K562 (cell line): ENCODE measurements at regions not wholly inside any gene's neighbourhood (a gene's known extent, or its start where the extent isn't known, plus 50 kb on each side); places are given as distances from the start of the nearest gene placed in this dataset.

Source experiments
- ATAC-seq: fragments of 200-7000 bp; cut with Tn5 transposase; 3 replicates; pipeline ENCODE4 v1.9.1; 2020; ENCODE audit warnings: moderate library complexity
- BruUV-seq: library from RNA; stranded (reverse); fragments of 400-500 nt; replicated peaks from 2 replicates; lab custom pipeline; 2021; lab: Mats Ljungman, UMichigan
- CTCF ChIA-PET: fragments of 300-600 bp; formaldehyde crosslinking; extraction: SDS; loops from one replicate; lab custom pipeline; 2021; ENCODE audit warnings: low intra/inter-chr PET ratio; lab: Yijun Ruan, JAX
- POLR2A ChIA-PET: fragments of 300-600, 350-650 bp; sonication (Branson Sonifier 250); formaldehyde crosslinking; extraction: SDS; loops from one replicate; lab custom pipeline; 2021; ENCODE audit warnings: antibody characterized with exemption, inconsistent platforms; lab: Yijun Ruan, JAX
- DNase-seq, 4 experiments: peaks; one replicate each; pipeline versions ENCODE4 v3.0.0 to v3.0.0-alpha.2; 2011 to 2018; ENCODE audit warnings: low spot score in 3 of 4, mixed read lengths in 3 of 4; ENCODE audit errors: extremely low read depth in 1 of 4
- FAIRE-seq: peaks from 2 replicates; lab custom pipeline; 2011; peaks lifted over from hg19 to GRCh38; lab: Jason Lieb, UNC
- H2AFZ ChIP-seq: 2 replicates; pipeline ENCODE4 v1.6.0; 2011; ENCODE audit warnings: low read depth, low read length, control low read depth, inconsistent platforms
- H3K27ac ChIP-seq: fragments of 200-600 bp; 3 replicates; pipeline ENCODE4 v1.8.0; 2011; ENCODE audit warnings: low read depth, mild to moderate bottlenecking, control low read depth, inconsistent platforms, low read length, moderate library complexity, mixed read lengths; ENCODE audit errors: extremely low read depth
- H3K27me3 ChIP-seq, 2 experiments: fragments of 300-600 bp in 1 of 2; 2 replicates in 1 of 2; 3 replicates in 1 of 2; pipeline versions ENCODE4 v1.6.0 to v1.8.0; 2011; ENCODE audit warnings: inconsistent platforms in 2 of 2, low read length in 2 of 2, mild to moderate bottlenecking in 1 of 2, mixed read lengths in 1 of 2, moderate library complexity in 1 of 2; ENCODE audit not compliant: control insufficient read depth in 2 of 2, insufficient read depth in 2 of 2
- H3K36me3 ChIP-seq: fragments of 300-600 bp; 3 replicates; pipeline ENCODE4 v1.8.0; 2011; ENCODE audit warnings: mild to moderate bottlenecking, low read length, inconsistent platforms; ENCODE audit not compliant: control insufficient read depth, insufficient read depth
- H3K4me1 ChIP-seq, 2 experiments: fragments of 200-600 bp in 1 of 2; replicated peaks in 1 of 2; 2 replicates in 1 of 2; 3 replicates in 1 of 2; pipeline versions ENCODE4 v1.5.1 to v1.8.0; 2011; ENCODE audit warnings: inconsistent platforms in 2 of 2, low read length in 2 of 2, mild to moderate bottlenecking in 1 of 2, mixed read lengths in 1 of 2, moderate library complexity in 1 of 2; ENCODE audit not compliant: control insufficient read depth in 2 of 2, insufficient read depth in 2 of 2
- H3K4me2 ChIP-seq: 2 replicates; pipeline ENCODE4 v1.6.1; 2011; ENCODE audit warnings: low read length, control low read depth, inconsistent platforms, mixed read lengths; ENCODE audit not compliant: insufficient read depth
- H3K4me3 ChIP-seq: fragments of 200-600 bp; sonication (generic), shearing (Covaris generic); 2 replicates; pipeline ENCODE4 v1.5.1; 2016; ENCODE audit warnings: control low read depth, inconsistent platforms
- H3K79me2 ChIP-seq: fragments of 200-600 bp; 3 replicates; pipeline ENCODE4 v1.8.0; 2011; ENCODE audit warnings: low read length, inconsistent platforms; ENCODE audit not compliant: control insufficient read depth, insufficient read depth
- H3K9ac ChIP-seq, 2 experiments: 2 replicates each; pipeline versions ENCODE4 v1.6.0 to v1.6.1; 2011; ENCODE audit warnings: low read depth in 2 of 2, low read length in 2 of 2, control low read depth in 1 of 2, inconsistent platforms in 1 of 2, mild to moderate bottlenecking in 1 of 2, mixed read lengths in 1 of 2; ENCODE audit not compliant: insufficient read depth in 1 of 2
- H3K9me1 ChIP-seq: one replicate; pipeline ENCODE4 v1.6.0; 2011; ENCODE audit warnings: inconsistent platforms, mild to moderate bottlenecking, low read length, moderate library complexity; ENCODE audit not compliant: control insufficient read depth, insufficient read depth
- H3K9me3 ChIP-seq: replicated peaks from 2 replicates; pipeline ENCODE4 v1.5.1; 2011; ENCODE audit warnings: low read depth, low read length, inconsistent platforms; ENCODE audit not compliant: control insufficient read depth, insufficient read depth
- H4K20me1 ChIP-seq: replicated peaks from 2 replicates; pipeline ENCODE4 v1.6.1; 2011; ENCODE audit warnings: low read length, inconsistent platforms, mixed read lengths; ENCODE audit not compliant: control insufficient read depth, insufficient read depth
- HLTF ChIP-seq: fragments of 450-650 bp; IDR thresholded peaks from 2 replicates; pipeline ENCODE4 v1.6.1; 2016
- LEF1 ChIP-seq: fragments of 450-650 bp; IDR thresholded peaks from 2 replicates; pipeline ENCODE4 v1.6.1; 2016; ENCODE audit warnings: mild to moderate bottlenecking
- MTF1 ChIP-seq: fragments of 250-450 bp; sonication (Bioruptor Pico); IDR thresholded peaks from 2 replicates; pipeline ENCODE4 v1.9.0; 2021; ENCODE audit warnings: moderate library complexity, mild to moderate bottlenecking, inconsistent platforms, borderline replicate concordance
- RBBP5 ChIP-seq: fragments of 200-600 bp; sonication (generic); IDR thresholded peaks from 2 replicates; pipeline ENCODE4 v1.6.1; 2012; ENCODE audit warnings: borderline replicate concordance, mild to moderate bottlenecking, low read length, control low read depth, inconsistent platforms; ENCODE audit not compliant: insufficient read depth, poor library complexity, severe bottlenecking
- TCFL5 ChIP-seq: fragments of 250-450 bp; sonication (Bioruptor Pico); conservative IDR thresholded peaks from 2 replicates; pipeline ENCODE4 v1.6.1; 2021; ENCODE audit warnings: mild to moderate bottlenecking, moderate library complexity, matching md5 sums
- ZNF197 ChIP-seq: fragments of 200-800 bp; sonication (Bioruptor generic); IDR thresholded peaks from 2 replicates; pipeline ENCODE4 v1.6.1; 2016; ENCODE audit warnings: low read depth, missing genetic modification characterization, missing compliant biosample characterization
- WGBS: fragments of 100-300 bp; shearing (Covaris generic); methylation state at CpG from one replicate; pipeline ENCODE4 v1.1.6; 2016; ENCODE audit warnings: low coverage, mixed read lengths; ENCODE audit not compliant: insufficient coverage; ENCODE audit errors: missing lambda C conversion rate; 5-methylcytosine and 5-hydroxymethylcytosine counted together
- in situ Hi-C: fragments of 300-500 bp; cut with MboI; formaldehyde crosslinking; loops from 4 replicates; pipeline ENCODE4 v1.15.0; 2018; ENCODE audit warnings: inconsistent platforms, mixed read lengths
- intact Hi-C: fragments of 100-400 bp; cut with micrococcal nuclease; formaldehyde crosslinking; loops from 2 replicates; pipeline ENCODE4 v1.14.2; 2022
- TF ChIP-seq, protein P1 (sequence below): fragments of 450-650 bp; IDR thresholded peaks from 2 replicates; pipeline ENCODE4 v1.6.1; 2016; ENCODE audit warnings: low read depth

DNA sequence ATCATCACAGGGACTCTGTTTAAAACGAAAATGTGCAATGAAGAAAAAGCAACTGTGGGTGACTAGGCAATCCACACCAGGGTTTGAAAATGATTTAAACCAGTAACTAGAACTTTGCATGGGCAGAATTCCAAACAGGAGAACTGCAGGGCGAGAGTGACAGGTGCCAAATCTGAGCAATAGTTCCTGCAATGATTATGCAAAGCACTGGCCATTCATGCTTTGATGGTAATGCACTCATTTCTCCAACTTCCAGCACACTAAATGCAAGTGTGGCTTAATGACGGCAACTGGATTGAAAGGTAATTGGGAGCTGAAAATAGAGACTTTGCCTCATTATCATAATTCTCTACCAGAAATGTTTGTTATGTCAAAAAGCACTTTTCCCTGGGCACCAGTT lies 140.5 kb upstream of the TMCC3 start:
- H3K9me1 ChIP-seq, result no peaks in the 10 kb centered on the region
- CTCF ChIA-PET, result no interaction called here
- no peak overlapping the region for H3K27ac ChIP-seq
- H4K20me1 ChIP-seq, result no peaks in the 10 kb centered on the region
- ATAC-seq (no peak), FAIRE-seq (no peak)
- H3K9ac ChIP-seq, result no peak overlapping the region
- no peak overlapping the region for H3K4me2 ChIP-seq
- intact Hi-C loops, result no loop called here
- H3K36me3 ChIP-seq, result no peaks in the 10 kb centered on the region
- H2AFZ ChIP-seq, result no peak overlapping the region
- peaks cover 5 to 14% of the 10 kb centered on the region in 2 experiments; a peak in 4 of 5 replicates for H3K27me3 ChIP-seq
- POLR2A ChIA-PET, result no interaction called here
- WGBS, result 0% methylated on average over 3 of the region's 3 CpGs
- no peaks in the 10 kb centered on the region for H3K4me1 ChIP-seq
- no TSS peak for BruUV-seq
- H3K9me3 ChIP-seq, result no peaks in the 10 kb centered on the region
- no peak for TF ChIP-seq TCFL5 (CRISPR knock-in tag)
- TF ChIP-seq, all 486 proteins: peak for 0
- H3K4me3 ChIP-seq, result no peak overlapping the region
- no peak for DNase-seq
- H3K79me2 ChIP-seq, result no peaks in the 10 kb centered on the region
- in situ Hi-C loops, result no loop called here

- BruUV-seq, result no TSS peak
- no peak for TF ChIP-seq LEF1
- no peak for TF ChIP-seq HLTF
- TF ChIP-seq MTF1 (CRISPR knock-in tag), result no peak
- TF ChIP-seq ZNF197 (CRISPR knock-in tag), result no peak
- TF ChIP-seq, protein P1, sequence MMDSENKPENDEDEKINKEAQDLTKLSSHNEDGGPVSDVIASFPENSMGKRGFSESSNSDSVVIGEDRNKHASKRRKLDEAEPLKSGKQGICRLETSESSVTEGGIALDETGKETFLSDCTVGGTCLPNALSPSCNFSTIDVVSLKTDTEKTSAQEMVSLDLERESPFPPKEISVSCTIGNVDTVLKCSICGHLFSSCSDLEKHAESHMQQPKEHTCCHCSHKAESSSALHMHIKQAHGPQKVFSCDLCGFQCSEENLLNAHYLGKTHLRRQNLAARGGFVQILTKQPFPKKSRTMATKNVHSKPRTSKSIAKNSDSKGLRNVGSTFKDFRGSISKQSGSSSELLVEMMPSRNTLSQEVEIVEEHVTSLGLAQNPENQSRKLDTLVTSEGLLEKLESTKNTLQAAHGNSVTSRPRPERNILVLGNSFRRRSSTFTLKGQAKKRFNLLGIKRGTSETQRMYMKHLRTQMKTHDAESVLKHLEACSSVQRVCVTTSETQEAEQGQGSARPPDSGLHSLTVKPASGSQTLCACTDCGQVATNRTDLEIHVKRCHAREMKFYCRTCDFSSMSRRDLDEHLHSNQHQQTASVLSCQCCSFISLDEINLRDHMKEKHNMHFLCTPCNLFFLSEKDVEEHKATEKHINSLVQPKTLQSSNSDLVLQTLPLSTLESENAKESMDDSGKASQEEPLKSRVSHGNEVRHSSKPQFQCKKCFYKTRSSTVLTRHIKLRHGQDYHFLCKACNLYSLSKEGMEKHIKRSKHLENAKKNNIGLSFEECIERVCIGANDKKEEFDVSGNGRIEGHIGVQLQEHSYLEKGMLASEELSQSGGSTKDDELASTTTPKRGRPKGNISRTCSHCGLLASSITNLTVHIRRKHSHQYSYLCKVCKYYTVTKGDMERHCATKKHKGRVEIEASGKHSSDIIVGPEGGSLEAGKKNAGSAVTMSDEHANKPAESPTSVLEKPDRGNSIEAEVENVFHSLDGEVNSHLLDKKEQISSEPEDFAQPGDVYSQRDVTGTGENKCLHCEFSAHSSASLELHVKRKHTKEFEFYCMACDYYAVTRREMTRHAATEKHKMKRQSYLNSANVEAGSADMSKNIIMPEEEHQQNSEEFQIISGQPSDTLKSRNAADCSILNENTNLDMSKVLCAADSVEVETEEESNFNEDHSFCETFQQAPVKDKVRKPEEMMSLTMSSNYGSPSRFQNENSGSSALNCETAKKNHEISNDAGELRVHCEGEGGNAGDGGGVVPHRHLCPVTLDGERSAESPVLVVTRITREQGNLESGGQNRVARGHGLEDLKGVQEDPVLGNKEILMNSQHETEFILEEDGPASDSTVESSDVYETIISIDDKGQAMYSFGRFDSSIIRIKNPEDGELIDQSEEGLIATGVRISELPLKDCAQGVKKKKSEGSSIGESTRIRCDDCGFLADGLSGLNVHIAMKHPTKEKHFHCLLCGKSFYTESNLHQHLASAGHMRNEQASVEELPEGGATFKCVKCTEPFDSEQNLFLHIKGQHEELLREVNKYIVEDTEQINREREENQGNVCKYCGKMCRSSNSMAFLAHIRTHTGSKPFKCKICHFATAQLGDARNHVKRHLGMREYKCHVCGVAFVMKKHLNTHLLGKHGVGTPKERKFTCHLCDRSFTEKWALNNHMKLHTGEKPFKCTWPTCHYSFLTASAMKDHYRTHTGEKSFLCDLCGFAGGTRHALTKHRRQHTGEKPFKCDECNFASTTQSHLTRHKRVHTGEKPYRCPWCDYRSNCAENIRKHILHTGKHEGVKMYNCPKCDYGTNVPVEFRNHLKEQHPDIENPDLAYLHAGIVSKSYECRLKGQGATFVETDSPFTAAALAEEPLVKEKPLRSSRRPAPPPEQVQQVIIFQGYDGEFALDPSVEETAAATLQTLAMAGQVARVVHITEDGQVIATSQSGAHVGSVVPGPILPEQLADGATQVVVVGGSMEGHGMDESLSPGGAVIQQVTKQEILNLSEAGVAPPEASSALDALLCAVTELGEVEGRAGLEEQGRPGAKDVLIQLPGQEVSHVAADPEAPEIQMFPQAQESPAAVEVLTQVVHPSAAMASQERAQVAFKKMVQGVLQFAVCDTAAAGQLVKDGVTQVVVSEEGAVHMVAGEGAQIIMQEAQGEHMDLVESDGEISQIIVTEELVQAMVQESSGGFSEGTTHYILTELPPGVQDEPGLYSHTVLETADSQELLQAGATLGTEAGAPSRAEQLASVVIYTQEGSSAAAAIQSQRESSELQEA, result no peak
- no peak for TF ChIP-seq RBBP5
- H3K4me3 ChIP-seq, result no peak overlapping the region
- FAIRE-seq, result no peak
- POLR2A ChIA-PET, result no interaction called here
- peaks cover 5 to 12% of the 10 kb centered on the region in 2 experiments; a peak in 4 of 5 replicates for H3K27me3 ChIP-seq
- H3K36me3 ChIP-seq, result no peaks in the 10 kb centered on the region
- H3K27ac ChIP-seq, result no peak overlapping the region
- WGBS, result 0% methylated on average over 3 of the region's 3 CpGs
- H3K79me2 ChIP-seq, result no peaks in the 10 kb centered on the region
- no peaks in the 10 kb centered on the region for H3K9me1 ChIP-seq
- no peak overlapping the region for H3K9ac ChIP-seq
- CTCF ChIA-PET, result no interaction called here
- intact Hi-C loops, result no loop called here
- ATAC-seq, result no peak
- no peak overlapping the region for H3K4me2 ChIP-seq
- H2AFZ ChIP-seq, result no peak overlapping the region
- H3K4me1 ChIP-seq, result no peaks in the 10 kb centered on the region
- in situ Hi-C loops, result no loop called here
- H3K9me3 ChIP-seq, result no peaks in the 10 kb centered on the region
- no peaks in the 10 kb centered on the region for H4K20me1 ChIP-seq
- DNase-seq, result no peak
These were observed 140.0 kb upstream of the TMCC3 start for GRCh38 chr12:94790370-94790769.
